Keratinocyte (primary cell): ENCODE measurements at regions not wholly inside any gene's neighbourhood (a gene's known extent, or its start where the extent isn't known, plus 50 kb on each side); places are given as distances from the start of the nearest gene placed in this dataset.

ENCODE experiments used
- DNase-seq: peaks from one replicate; pipeline ENCODE4 v3.0.0-alpha.2; 2011; ENCODE audit warnings: low read depth, missing footprints, low spot score
- FAIRE-seq: peaks from 2 replicates; lab custom pipeline; 2011; peaks lifted over from hg19 to GRCh38; lab: Jason Lieb, UNC
- H2AFZ ChIP-seq: 2 replicates; pipeline ENCODE4 v1.6.0; 2012; ENCODE audit warnings: low read length, control low read depth, inconsistent platforms; ENCODE audit not compliant: control insufficient read depth
- H3K27ac ChIP-seq: 2 replicates; pipeline ENCODE4 v1.5.1; 2011; ENCODE audit warnings: low read length; ENCODE audit not compliant: control insufficient read depth, insufficient read depth
- H3K27me3 ChIP-seq: 3 replicates; pipeline ENCODE4 v1.6.0; 2011; ENCODE audit warnings: low read length; ENCODE audit not compliant: control insufficient read depth, insufficient read depth; ENCODE audit errors: extremely low read depth
- H3K36me3 ChIP-seq, 2 experiments: 2 replicates in 1 of 2; 3 replicates in 1 of 2; pipeline ENCODE4 v1.5.1; 2011; ENCODE audit warnings: low read length in 2 of 2, mild to moderate bottlenecking in 1 of 2; ENCODE audit not compliant: control insufficient read depth in 2 of 2, insufficient read depth in 2 of 2; ENCODE audit errors: extremely low read depth in 1 of 2
- H3K4me1 ChIP-seq: 3 replicates; pipeline ENCODE4 v1.5.1; 2011; ENCODE audit warnings: low read length; ENCODE audit not compliant: control insufficient read depth, insufficient read depth; ENCODE audit errors: extremely low read depth
- H3K4me2 ChIP-seq: 3 replicates; pipeline ENCODE4 v1.6.0; 2011; ENCODE audit warnings: low read depth, low read length; ENCODE audit not compliant: control insufficient read depth, insufficient read depth; ENCODE audit errors: extremely low read depth
- H3K4me3 ChIP-seq, 3 experiments: fragments of 200-600 bp in 1 of 3; sonication (generic) in 1 of 3; 2 replicates in 2 of 3; 3 replicates in 1 of 3; pipeline ENCODE4 v1.5.1; 2011 to 2016; ENCODE audit warnings: low read length in 3 of 3, mild to moderate bottlenecking in 3 of 3, control low read depth in 2 of 3, inconsistent platforms in 1 of 3, low read depth in 1 of 3, mixed read lengths in 1 of 3, mixed run types in 1 of 3, moderate library complexity in 1 of 3; ENCODE audit not compliant: control insufficient read depth in 2 of 3, insufficient read depth in 2 of 3; ENCODE audit errors: extremely low read depth in 1 of 3
- H3K79me2 ChIP-seq: 2 replicates; pipeline ENCODE4 v1.6.0; 2012; ENCODE audit warnings: low read length; ENCODE audit not compliant: control insufficient read depth, insufficient read depth
- H3K9ac ChIP-seq: 3 replicates; pipeline ENCODE4 v1.6.0; 2011; ENCODE audit warnings: low read length; ENCODE audit not compliant: control insufficient read depth, insufficient read depth; ENCODE audit errors: extremely low read depth
- H3K9me1 ChIP-seq: 3 replicates; pipeline ENCODE4 v1.6.0; 2011; ENCODE audit warnings: low read length; ENCODE audit not compliant: control insufficient read depth, insufficient read depth; ENCODE audit errors: extremely low read depth
- H3K9me3 ChIP-seq: 2 replicates; pipeline ENCODE4 v1.5.1; 2012; ENCODE audit warnings: low read depth, low read length; ENCODE audit not compliant: control insufficient read depth
- H4K20me1 ChIP-seq: 3 replicates; pipeline ENCODE4 v1.6.0; 2011; ENCODE audit warnings: low read length; ENCODE audit not compliant: control insufficient read depth, insufficient read depth; ENCODE audit errors: extremely low read depth
- CTCF ChIP-seq, 3 experiments: IDR thresholded peaks in 1 of 3; conservative IDR thresholded peaks in 1 of 3; optimal IDR thresholded peaks in 1 of 3; 2 replicates in 2 of 3; 3 replicates in 1 of 3; pipeline versions ENCODE3 to v1.5.1; 2011; ENCODE audit warnings: low read length in 3 of 3, mild to moderate bottlenecking in 3 of 3, moderate library complexity in 2 of 3, control low read depth in 1 of 3, inconsistent platforms in 1 of 3; ENCODE audit not compliant: insufficient read depth in 2 of 3; ENCODE audit errors: extremely low read depth in 1 of 3
- EZH2 ChIP-seq: IDR thresholded peaks from one replicate; pipeline ENCODE4 v1.6.1; 2012; ENCODE audit warnings: inconsistent platforms, mild to moderate bottlenecking, low read length, moderate library complexity
- dilution Hi-C: fragments of 300-500 bp; cut with MboI; formaldehyde crosslinking; loops from one replicate; pipeline ENCODE4 v1.7.0; 2020; ENCODE audit warnings: low sequenced_read_pairs; ENCODE audit not compliant: extremely low pct_ligation_motif_present

- Histone ChIP-seq H3K4me3 (no peak overlapping the region), H3K27me3 (no peaks in the 10 kb centered on the region), H3K9ac (no peak overlapping the region), H4K20me1 (no peaks in the 10 kb centered on the region), H3K4me2 (no peak overlapping the region), H3K79me2 (no peaks in the 10 kb centered on the region), H3K9me3 (no peaks in the 10 kb centered on the region), H2AFZ (no peak overlapping the region), H3K4me1 (no peaks in the 10 kb centered on the region), H3K9me1 (no peaks in the 10 kb centered on the region), H3K36me3 (no peaks in the 10 kb centered on the region), H3K27ac (no peak overlapping the region)
- DNase-seq (no peak), FAIRE-seq (no peak)
- dilution Hi-C loops, result no loop called here
- TF ChIP-seq CTCF (optimal IDR thresholded peaks at IDR 0.05 in 1 of 3, IDR thresholded peaks at IDR 0.05 in 1 of 3, conservative IDR thresholded peaks at IDR 0.05 in 1 of 3; ENCODE audit: extremely low read depth in 1 of 3, insufficient read depth in 2 of 3, low read length in 3 of 3) (no peak), EZH2 (no peak)
Observed at GRCh38 chr16:87138738-87139267, 178.4 kb downstream of the C16orf95 start.

- Histone ChIP-seq H4K20me1 (no peaks in the 10 kb centered on the region), H3K9ac (no peak overlapping the region), H3K4me3 (no peak overlapping the region), H3K27ac (no peak overlapping the region), H3K4me2 (no peak overlapping the region), H3K9me3 (no peaks in the 10 kb centered on the region), H3K27me3 (no peaks in the 10 kb centered on the region), H3K9me1 (no peaks in the 10 kb centered on the region), H3K79me2 (no peaks in the 10 kb centered on the region), H2AFZ (no peak overlapping the region), H3K4me1 (no peaks in the 10 kb centered on the region), H3K36me3 (no peaks in the 10 kb centered on the region)
- DNase-seq, result no peak
- TF ChIP-seq EZH2 (no peak), CTCF (optimal IDR thresholded peaks at IDR 0.05 in 1 of 3, IDR thresholded peaks at IDR 0.05 in 1 of 3, conservative IDR thresholded peaks at IDR 0.05 in 1 of 3; ENCODE audit: extremely low read depth in 1 of 3, insufficient read depth in 2 of 3, low read length in 3 of 3) (no peak)
- dilution Hi-C loops, result no loop called here
- FAIRE-seq, result no peak
Observed at GRCh38 chr16:87140211-87141200, 176.7 kb downstream of the C16orf95 start.
